Right atrium auricular region (tissue), 2 donors: ENCODE measurements at regions not wholly inside any gene's neighbourhood (a gene's known extent, or its start where the extent isn't known, plus 50 kb on each side); places are given as distances from the start of the nearest gene placed in this dataset.

Source experiments
- DNase-seq: peaks from one replicate; pipeline ENCODE4 v3.0.0-alpha.2; 2019; ENCODE audit warnings: low spot score
- H3K27ac ChIP-seq, 2 donors: fragments of 200-600 bp; sonication (generic); 1 replicate in 1 of 2; 2 replicates in 1 of 2; pipeline ENCODE4 v1.5.1; 2016 to 2019
- H3K27me3 ChIP-seq, 2 donors: fragments of 200-600 bp; sonication (generic); one replicate each; pipeline versions ENCODE4 v1.5.1 to v1.6.0; 2017 to 2019
- H3K36me3 ChIP-seq: fragments of 200-600 bp; sonication (generic); one replicate; pipeline ENCODE4 v1.5.1; 2016
- H3K4me1 ChIP-seq, 2 donors: fragments of 200-600 bp; sonication (generic); one replicate each; pipeline versions ENCODE4 v1.5.1 to v1.6.0; 2017 to 2019
- H3K4me3 ChIP-seq, 2 donors: fragments of 200-600 bp; sonication (generic); 1 replicate in 1 of 2; 2 replicates in 1 of 2; pipeline ENCODE4 v1.5.1; 2017 to 2019; ENCODE audit warnings: mild to moderate bottlenecking in 1 of 2, moderate library complexity in 1 of 2
- H3K9me3 ChIP-seq, 2 donors: fragments of 200-600 bp; sonication (generic); one replicate each; pipeline ENCODE4 v1.5.1; 2019
- TF ChIP-seq, protein P1 (sequence below), 2 donors: fragments of 200-600 bp; sonication (generic); IDR thresholded peaks; one replicate each; pipeline ENCODE4 v1.5.1; 2019; ENCODE audit warnings: antibody characterized with exemption in 2 of 2

DNA sequence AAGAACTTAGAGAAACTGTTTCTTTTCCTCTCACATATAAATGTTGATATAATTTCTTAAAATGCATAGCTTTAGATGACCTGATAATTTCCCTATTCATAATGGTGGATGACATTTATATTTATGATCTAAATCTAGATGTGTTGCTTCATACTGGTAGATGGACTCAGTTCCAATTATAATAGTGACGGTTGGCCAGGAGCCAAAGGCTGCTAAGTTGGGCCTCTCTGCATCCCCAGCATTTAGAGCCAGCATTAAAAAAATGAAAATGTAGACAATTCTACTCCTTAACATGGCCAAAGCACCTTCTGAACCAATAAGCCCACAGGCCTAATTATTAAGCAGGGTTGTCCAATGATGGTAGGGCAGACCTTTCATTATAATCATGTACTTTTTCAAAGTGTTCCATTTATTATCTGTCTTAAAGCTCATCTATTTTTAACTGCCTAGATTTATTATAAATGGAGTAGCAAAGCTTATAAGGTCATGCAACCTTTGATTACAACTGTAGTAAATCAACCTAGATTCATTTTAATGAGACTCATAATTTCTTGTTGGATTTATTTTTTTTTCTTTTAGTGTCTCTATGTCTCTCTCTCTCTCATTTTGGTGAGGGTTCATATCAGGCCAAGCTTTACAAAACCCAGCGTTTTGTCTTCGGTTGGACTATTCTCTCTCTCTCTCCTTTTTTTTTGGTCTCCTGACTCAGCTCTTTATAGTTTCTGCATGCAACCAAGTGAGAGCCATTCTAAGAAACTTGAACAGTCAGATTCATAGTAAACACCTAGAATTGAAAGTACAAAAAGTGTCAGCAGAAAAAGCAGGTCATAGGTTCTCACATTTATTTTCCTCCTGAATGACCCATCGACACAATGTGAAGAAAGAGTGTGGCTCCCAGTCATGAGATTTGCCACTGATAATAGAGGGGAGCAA, 2016.1 kb upstream of the PIK3C3 start:
- TF ChIP-seq, protein P1, sequence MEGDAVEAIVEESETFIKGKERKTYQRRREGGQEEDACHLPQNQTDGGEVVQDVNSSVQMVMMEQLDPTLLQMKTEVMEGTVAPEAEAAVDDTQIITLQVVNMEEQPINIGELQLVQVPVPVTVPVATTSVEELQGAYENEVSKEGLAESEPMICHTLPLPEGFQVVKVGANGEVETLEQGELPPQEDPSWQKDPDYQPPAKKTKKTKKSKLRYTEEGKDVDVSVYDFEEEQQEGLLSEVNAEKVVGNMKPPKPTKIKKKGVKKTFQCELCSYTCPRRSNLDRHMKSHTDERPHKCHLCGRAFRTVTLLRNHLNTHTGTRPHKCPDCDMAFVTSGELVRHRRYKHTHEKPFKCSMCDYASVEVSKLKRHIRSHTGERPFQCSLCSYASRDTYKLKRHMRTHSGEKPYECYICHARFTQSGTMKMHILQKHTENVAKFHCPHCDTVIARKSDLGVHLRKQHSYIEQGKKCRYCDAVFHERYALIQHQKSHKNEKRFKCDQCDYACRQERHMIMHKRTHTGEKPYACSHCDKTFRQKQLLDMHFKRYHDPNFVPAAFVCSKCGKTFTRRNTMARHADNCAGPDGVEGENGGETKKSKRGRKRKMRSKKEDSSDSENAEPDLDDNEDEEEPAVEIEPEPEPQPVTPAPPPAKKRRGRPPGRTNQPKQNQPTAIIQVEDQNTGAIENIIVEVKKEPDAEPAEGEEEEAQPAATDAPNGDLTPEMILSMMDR (IDR thresholded peaks at IDR 0.05), result no peak
- H3K36me3 ChIP-seq, result no peaks in the 10 kb centered on the region
- no peak for DNase-seq
- H3K27me3 ChIP-seq, result no peaks in the 10 kb centered on the region
- no peak overlapping the region for H3K27ac ChIP-seq
- no peaks in the 10 kb centered on the region for H3K9me3 ChIP-seq
- H3K4me3 ChIP-seq, result no peak overlapping the region
- no peaks in the 10 kb centered on the region for H3K4me1 ChIP-seq

DNA sequence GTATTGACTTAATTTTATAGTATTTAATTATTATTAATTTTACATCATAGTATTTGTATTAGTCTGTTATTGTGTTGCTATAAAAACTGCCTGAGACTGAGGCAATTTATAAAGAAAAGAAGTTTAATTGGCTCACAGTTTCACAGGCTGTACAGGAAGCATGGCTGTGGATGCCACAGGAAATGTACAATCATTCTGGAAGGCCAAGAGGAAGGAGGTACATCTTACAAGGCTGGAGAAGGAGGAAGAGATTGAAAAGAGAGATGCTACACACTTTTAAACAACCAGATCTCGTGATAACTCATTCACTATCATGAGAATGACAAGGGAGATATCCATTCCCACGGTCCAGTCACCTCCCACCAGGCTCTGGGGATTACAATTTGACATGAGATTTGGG, 2019.4 kb upstream of the PIK3C3 start:
- Histone ChIP-seq H3K36me3 (no peaks in the 10 kb centered on the region), H3K4me1 (no peaks in the 10 kb centered on the region), H3K4me3 (no peak overlapping the region), H3K9me3 (no peaks in the 10 kb centered on the region), H3K27me3 (no peaks in the 10 kb centered on the region), H3K27ac (no peak overlapping the region)
- DNase-seq, result no peak
- TF ChIP-seq, protein P1 (IDR thresholded peaks at IDR 0.05), result no peak

GRCh38 chr18:39918847-39919246, 2036.2 kb upstream of the PIK3C3 start:
- TF ChIP-seq, protein P1 (IDR thresholded peaks at IDR 0.05), result no peak
- Histone ChIP-seq H3K9me3 (no peaks in the 10 kb centered on the region), H3K36me3 (no peaks in the 10 kb centered on the region), H3K27ac (no peak overlapping the region), H3K4me3 (no peak overlapping the region), H3K4me1 (no peaks in the 10 kb centered on the region), H3K27me3 (no peaks in the 10 kb centered on the region)
- no peak for DNase-seq

DNA sequence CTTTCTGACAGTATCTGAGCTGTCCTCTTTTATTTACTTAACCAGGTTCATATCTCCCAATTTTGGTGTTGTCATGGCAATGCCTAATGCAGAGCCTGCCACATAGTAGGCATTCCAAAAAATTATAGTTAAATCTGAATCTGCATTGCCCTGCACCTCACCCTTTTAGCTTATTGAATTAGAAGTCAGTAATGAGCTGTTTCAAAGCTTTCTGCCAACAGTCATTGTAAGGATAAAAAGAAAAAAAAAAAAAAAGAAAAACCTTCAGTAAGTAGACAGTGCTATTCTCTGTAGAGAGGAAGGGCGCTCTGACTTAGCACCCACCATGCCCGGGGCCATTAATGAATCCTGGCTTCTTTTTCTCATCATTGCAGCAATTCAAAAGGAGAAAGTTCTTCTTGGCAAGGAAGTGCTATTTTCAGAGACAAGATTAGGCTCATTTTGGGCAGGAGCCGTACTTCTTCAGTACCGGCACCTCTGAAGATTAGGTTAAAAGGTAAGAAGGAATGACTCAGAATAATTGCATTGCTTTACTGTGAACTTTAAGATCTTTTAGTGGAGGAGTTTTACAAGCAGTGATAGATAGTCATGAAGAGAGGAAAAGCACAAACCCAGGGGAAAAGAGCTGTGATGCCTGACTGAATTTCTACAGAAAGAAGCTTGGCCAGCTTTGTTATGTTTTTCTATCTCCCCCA, 2041.2 kb upstream of the PIK3C3 start:
- TF ChIP-seq, protein P1 (IDR thresholded peaks at IDR 0.05), result no peak
- DNase-seq, result no peak
- no peak overlapping the region for H3K27ac ChIP-seq

DNA sequence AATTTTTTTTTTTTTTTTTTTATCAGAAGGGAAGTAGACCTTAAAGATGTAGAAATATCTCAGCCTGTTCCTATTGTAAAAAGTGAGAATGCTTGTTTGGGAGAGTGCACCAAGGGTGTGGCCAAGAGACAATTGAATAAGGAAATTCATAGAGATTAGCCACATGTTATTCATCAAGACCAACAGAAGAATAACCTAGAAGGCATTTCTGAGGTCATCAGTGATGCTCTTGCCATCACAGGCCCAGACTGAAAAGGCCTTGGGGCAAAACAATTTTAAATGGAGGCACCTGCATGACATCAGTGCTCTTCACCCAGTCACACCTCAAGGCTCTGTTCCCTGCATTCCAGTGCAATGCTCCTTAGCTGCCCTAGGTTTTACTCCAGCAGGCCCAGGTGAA, 2043.3 kb upstream of the PIK3C3 start:
- DNase-seq, result no peak
- Histone ChIP-seq H3K4me1 (no peaks in the 10 kb centered on the region), H3K4me3 (no peak overlapping the region), H3K9me3 (peaks cover 0 to 9% of the 10 kb centered on the region in 2 donors), H3K27me3 (no peaks in the 10 kb centered on the region), H3K36me3 (no peaks in the 10 kb centered on the region), H3K27ac (no peak overlapping the region)
- TF ChIP-seq, protein P1 (IDR thresholded peaks at IDR 0.05), result no peak

More for the DNA sequence above, 2041.2 kb upstream of the PIK3C3 start:
- Histone ChIP-seq H3K4me1 (no peaks in the 10 kb centered on the region), H3K9me3 (peaks cover 0 to 9% of the 10 kb centered on the region in 2 donors), H3K27me3 (no peaks in the 10 kb centered on the region), H3K36me3 (no peaks in the 10 kb centered on the region), H3K4me3 (no peak overlapping the region)
